K562 (cell line): ENCODE measurements at regions not wholly inside any gene's neighbourhood (a gene's known extent, or its start where the extent isn't known, plus 50 kb on each side); places are given as distances from the start of the nearest gene placed in this dataset.

Experiments used
- ATF1 ChIP-seq, 2 experiments: fragments of 450-650 bp in 1 of 2; IDR thresholded peaks; 2 replicates each; pipeline ENCODE4 v1.6.1; 2016; ENCODE audit warnings: missing compliant biosample characterization in 1 of 2, missing genetic modification characterization in 1 of 2
- YBX1 ChIP-seq: fragments of 450-650 bp; IDR thresholded peaks from 2 replicates; pipeline ENCODE4 v1.7.1; 2016; ENCODE audit warnings: mild to moderate bottlenecking
- ZNF75A ChIP-seq: fragments of 450-650 bp; formaldehyde crosslinking; IDR thresholded peaks from 2 replicates; pipeline ENCODE4 v1.4.0; 2020; ENCODE audit warnings: mild to moderate bottlenecking
- ZNF766 ChIP-seq: fragments of 200-800 bp; sonication (Bioruptor generic); conservative IDR thresholded peaks from 2 replicates; pipeline ENCODE4 v1.6.1; 2016; ENCODE audit warnings: missing genetic modification characterization, missing compliant biosample characterization
- TF ChIP-seq, protein P1 (sequence below), 2 experiments: fragments of 450-650 bp; formaldehyde crosslinking in 1 of 2; IDR thresholded peaks; 2 replicates each; pipeline versions ENCODE4 v1.4.0 to v1.6.1; 2014 to 2020; ENCODE audit warnings: mild to moderate bottlenecking in 2 of 2, borderline replicate concordance in 1 of 2, low read depth in 1 of 2
- TF ChIP-seq, protein P2 (sequence below): sonication (generic); formaldehyde crosslinking; IDR thresholded peaks from 2 replicates; pipeline ENCODE4 v1.8.1; 2022; ENCODE audit warnings: missing genetic modification reagents
- TF ChIP-seq, protein P3 (sequence below): fragments of 250-450 bp; sonication (Bioruptor Pico); IDR thresholded peaks from 2 replicates; pipeline ENCODE4 v1.5.0; 2022; ENCODE audit warnings: mild to moderate bottlenecking
- TF ChIP-seq, protein P4 (sequence below), 3 experiments: IDR thresholded peaks in 2 of 3; conservative IDR thresholded peaks in 1 of 3; 2 replicates each; pipeline ENCODE4 v1.5.1; 2011 to 2012; ENCODE audit warnings: low read length in 3 of 3, mild to moderate bottlenecking in 3 of 3, control low read depth in 2 of 3, improper control_type of control experiment in 1 of 3, inconsistent platforms in 1 of 3, low read depth in 1 of 3, mixed read lengths in 1 of 3, moderate library complexity in 1 of 3; ENCODE audit not compliant: insufficient read depth in 2 of 3

DNA sequence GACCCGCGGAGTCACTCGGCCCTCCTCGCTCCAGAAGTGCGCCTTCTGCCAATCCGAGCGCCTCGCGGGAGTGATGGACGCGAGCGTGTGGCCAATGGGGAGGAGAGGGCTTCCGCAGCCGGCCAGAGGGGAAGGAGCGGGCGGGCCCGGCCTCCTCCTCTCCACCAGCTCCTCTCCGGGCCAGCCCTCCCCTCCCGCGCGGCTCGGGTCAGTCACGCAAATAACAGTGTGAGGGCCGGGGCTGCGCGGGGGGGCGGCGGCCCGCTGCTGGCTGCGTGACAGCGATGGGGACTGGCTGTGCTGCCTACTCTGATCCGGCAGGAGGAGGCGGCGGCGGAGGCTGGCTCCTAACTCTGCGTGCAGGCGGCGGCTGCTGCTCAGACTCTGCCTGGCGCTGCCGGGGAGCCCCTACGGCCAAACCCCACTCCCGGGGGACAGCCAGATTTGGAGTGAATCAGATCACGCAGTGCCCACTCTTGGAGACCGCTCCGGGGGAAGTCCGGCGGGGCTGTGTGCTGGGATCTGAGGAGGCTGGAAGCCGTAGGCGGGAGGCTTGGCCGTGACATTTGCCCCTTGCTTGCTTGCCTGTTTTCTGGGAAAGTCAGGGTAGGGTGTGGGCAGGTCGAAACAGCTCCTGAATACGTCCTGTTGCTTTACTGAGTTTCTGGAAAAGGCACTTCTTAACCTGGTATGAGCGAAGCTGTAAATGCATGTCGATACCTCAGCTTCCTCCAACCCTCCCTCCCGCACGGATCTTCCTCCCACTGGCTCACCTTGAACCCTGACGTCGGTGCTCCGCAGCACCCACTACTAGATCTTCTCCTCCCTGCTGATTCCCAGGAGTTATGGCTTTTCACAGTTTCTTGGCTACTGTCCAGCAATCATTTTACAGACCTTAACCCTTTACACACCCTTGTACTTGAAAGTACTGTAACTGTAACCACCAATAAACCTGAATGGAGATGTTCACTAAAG is 97.9 kb upstream of the SERTAD2 start (continued):
- TF ChIP-seq, protein P1, sequence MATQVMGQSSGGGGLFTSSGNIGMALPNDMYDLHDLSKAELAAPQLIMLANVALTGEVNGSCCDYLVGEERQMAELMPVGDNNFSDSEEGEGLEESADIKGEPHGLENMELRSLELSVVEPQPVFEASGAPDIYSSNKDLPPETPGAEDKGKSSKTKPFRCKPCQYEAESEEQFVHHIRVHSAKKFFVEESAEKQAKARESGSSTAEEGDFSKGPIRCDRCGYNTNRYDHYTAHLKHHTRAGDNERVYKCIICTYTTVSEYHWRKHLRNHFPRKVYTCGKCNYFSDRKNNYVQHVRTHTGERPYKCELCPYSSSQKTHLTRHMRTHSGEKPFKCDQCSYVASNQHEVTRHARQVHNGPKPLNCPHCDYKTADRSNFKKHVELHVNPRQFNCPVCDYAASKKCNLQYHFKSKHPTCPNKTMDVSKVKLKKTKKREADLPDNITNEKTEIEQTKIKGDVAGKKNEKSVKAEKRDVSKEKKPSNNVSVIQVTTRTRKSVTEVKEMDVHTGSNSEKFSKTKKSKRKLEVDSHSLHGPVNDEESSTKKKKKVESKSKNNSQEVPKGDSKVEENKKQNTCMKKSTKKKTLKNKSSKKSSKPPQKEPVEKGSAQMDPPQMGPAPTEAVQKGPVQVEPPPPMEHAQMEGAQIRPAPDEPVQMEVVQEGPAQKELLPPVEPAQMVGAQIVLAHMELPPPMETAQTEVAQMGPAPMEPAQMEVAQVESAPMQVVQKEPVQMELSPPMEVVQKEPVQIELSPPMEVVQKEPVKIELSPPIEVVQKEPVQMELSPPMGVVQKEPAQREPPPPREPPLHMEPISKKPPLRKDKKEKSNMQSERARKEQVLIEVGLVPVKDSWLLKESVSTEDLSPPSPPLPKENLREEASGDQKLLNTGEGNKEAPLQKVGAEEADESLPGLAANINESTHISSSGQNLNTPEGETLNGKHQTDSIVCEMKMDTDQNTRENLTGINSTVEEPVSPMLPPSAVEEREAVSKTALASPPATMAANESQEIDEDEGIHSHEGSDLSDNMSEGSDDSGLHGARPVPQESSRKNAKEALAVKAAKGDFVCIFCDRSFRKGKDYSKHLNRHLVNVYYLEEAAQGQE (IDR thresholded peaks at IDR 0.05; ENCODE audit: borderline replicate concordance): peak; percentile 50
- TF ChIP-seq, protein P1 (CRISPR knock-in tag; IDR thresholded peaks at IDR 0.05; ENCODE audit: low read depth): 0 out of 2 replicates have a peak, but pooled peaks have one; percentile 84
- TF ChIP-seq, protein P2, sequence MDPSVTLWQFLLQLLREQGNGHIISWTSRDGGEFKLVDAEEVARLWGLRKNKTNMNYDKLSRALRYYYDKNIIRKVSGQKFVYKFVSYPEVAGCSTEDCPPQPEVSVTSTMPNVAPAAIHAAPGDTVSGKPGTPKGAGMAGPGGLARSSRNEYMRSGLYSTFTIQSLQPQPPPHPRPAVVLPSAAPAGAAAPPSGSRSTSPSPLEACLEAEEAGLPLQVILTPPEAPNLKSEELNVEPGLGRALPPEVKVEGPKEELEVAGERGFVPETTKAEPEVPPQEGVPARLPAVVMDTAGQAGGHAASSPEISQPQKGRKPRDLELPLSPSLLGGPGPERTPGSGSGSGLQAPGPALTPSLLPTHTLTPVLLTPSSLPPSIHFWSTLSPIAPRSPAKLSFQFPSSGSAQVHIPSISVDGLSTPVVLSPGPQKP (CRISPR knock-in tag): no peak
- TF ChIP-seq ATF1 (CRISPR knock-in tag; IDR thresholded peaks at IDR 0.05) (no peak), ATF1 (tag; IDR thresholded peaks at IDR 0.05) (peak; percentile 77), ZNF766 (CRISPR knock-in tag) (0 out of 2 replicates have a peak, but pooled peaks have one; percentile 15), YBX1 (no peak), ZNF75A (CRISPR knock-in tag) (no peak)
- TF ChIP-seq, protein P3, sequence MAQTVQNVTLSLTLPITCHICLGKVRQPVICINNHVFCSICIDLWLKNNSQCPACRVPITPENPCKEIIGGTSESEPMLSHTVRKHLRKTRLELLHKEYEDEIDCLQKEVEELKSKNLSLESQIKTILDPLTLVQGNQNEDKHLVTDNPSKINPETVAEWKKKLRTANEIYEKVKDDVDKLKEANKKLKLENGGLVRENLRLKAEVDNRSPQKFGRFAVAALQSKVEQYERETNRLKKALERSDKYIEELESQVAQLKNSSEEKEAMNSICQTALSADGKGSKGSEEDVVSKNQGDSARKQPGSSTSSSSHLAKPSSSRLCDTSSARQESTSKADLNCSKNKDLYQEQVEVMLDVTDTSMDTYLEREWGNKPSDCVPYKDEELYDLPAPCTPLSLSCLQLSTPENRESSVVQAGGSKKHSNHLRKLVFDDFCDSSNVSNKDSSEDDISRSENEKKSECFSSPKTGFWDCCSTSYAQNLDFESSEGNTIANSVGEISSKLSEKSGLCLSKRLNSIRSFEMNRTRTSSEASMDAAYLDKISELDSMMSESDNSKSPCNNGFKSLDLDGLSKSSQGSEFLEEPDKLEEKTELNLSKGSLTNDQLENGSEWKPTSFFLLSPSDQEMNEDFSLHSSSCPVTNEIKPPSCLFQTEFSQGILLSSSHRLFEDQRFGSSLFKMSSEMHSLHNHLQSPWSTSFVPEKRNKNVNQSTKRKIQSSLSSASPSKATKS (CRISPR knock-in tag): no peak
- TF ChIP-seq, protein P4, sequence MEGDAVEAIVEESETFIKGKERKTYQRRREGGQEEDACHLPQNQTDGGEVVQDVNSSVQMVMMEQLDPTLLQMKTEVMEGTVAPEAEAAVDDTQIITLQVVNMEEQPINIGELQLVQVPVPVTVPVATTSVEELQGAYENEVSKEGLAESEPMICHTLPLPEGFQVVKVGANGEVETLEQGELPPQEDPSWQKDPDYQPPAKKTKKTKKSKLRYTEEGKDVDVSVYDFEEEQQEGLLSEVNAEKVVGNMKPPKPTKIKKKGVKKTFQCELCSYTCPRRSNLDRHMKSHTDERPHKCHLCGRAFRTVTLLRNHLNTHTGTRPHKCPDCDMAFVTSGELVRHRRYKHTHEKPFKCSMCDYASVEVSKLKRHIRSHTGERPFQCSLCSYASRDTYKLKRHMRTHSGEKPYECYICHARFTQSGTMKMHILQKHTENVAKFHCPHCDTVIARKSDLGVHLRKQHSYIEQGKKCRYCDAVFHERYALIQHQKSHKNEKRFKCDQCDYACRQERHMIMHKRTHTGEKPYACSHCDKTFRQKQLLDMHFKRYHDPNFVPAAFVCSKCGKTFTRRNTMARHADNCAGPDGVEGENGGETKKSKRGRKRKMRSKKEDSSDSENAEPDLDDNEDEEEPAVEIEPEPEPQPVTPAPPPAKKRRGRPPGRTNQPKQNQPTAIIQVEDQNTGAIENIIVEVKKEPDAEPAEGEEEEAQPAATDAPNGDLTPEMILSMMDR (IDR thresholded peaks at IDR 0.05 in 2 of 3, conservative IDR thresholded peaks at IDR 0.05 in 1 of 3; ENCODE audit: insufficient read depth in 2 of 3, low read depth in 1 of 3, low read length in 3 of 3): peak in 2 of 3 experiments; percentile 35 to 61; a peak in 4 of 6 replicates
